ENCODE measurements at regions not wholly inside any gene's neighbourhood (a gene's known extent, or its start where the extent isn't known, plus 50 kb on each side); places are given as distances from the start of the nearest gene placed in this dataset.

DNA sequence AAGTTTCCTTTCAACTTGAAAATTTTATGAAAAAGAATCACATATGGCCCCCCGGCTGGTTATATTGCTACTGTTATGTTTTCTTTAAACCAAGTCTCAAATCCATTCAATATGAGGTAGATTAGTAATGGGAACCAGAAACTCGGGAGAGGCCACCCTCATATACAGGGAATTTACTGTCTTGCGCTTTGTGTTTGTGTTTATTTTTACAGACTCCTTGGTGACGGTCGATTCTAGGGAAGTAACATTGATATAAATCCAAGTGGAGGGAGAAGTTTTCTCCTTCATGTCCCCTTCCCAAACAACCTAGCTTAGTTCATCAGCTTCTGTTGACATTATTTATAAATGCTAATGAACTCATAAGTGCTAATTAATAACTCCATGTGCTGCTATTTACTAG, 163.5 kb upstream of the LMO4 start:
- no peak for DNase-seq (ENCODE audit: low read depth)
- in situ Hi-C loops (cut with HindIII; ENCODE audit: low sequenced_read_pairs): no loop called here
- no peak overlapping the region for H3K4me3 ChIP-seq (ENCODE audit: low read depth, low read length)
- TF ChIP-seq CTCF (IDR thresholded peaks at IDR 0.05; ENCODE audit: low read depth, low read length, missing control alignments): no peak

DNA sequence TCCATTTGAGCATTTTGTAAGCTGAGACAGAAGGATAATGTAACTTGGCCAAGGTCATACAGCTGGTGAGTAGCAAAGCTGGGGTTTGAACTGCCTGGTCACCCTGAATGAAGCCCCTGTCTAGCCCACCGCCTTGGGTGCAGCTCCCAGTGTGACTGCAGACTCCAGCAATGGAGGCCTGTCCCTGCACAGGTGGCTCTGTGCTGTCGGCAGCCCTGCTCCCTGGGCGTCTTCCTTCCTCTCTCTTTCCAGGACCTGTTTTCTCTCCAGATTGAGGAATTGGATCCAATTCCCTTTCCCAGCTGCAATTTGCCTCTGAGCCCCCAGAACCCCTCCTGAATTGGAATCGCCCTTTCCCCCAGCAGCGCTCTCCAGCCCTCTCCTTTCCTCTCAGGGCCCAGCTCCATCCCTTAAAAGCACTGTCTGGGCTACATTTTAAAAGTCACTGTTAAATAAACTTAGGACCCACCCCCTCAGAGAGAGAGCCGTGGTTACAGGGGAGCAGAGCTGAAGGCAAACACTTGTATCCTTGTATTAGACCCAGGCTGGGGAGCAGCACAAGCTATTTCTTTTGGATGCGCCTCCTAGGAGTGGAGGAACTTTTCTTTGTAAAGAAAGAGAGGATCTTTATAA, 161.4 kb upstream of the LMO4 start:
- in situ Hi-C loops (cut with HindIII; ENCODE audit: low sequenced_read_pairs): no loop called here

GRCh38 chr1:87167848-87168525, 160.7 kb upstream of the LMO4 start:
- DNase-seq (ENCODE audit: low read depth): no peak
- H3K4me3 ChIP-seq (ENCODE audit: low read depth, low read length): no peak overlapping the region
- TF ChIP-seq CTCF (IDR thresholded peaks at IDR 0.05; ENCODE audit: low read depth, low read length, missing control alignments): peak; percentile 39
- in situ Hi-C loops (cut with HindIII; ENCODE audit: low sequenced_read_pairs): no loop called here

More for the DNA sequence above, 161.4 kb upstream of the LMO4 start:
- no peak overlapping the region for H3K4me3 ChIP-seq (ENCODE audit: low read depth, low read length)
- DNase-seq (ENCODE audit: low read depth): no peak
- no peak for TF ChIP-seq CTCF (IDR thresholded peaks at IDR 0.05; ENCODE audit: low read depth, low read length, missing control alignments)

DNA sequence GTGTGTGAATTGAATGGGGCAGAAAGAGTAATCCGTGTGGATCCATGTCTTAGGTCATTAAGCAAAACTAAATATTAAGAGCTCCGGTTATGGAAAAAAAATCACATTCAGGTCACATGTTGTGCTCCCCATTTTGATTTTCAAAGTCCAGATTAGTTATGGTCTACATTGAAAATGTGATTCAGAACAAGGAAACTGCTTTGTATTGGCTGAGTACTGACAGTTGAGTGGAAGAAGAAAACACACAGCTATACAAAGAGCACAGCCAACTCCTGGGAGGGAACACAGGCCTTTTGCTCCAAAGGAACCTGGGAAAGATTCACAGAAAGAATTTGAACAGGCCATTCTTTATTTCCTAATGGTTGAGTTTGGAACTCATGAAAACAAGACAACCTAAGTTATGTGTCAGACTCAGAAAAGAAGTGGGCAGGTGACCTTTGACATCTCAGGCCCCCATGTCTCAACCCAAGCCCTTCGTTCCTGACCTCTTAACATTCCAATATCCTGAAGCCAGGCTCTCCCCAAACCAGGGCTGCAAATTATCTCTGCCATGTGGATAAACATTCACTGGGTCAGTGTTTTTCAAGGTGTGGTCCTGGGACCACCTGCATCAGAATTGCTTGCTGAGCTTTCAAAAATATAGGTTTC, 159.3 kb upstream of the LMO4 start:
- in situ Hi-C loops (cut with HindIII; ENCODE audit: low sequenced_read_pairs): no loop called here
- no peak overlapping the region for H3K4me3 ChIP-seq (ENCODE audit: low read depth, low read length)
- no peak for TF ChIP-seq CTCF (IDR thresholded peaks at IDR 0.05; ENCODE audit: low read depth, low read length, missing control alignments)
- DNase-seq (ENCODE audit: low read depth): peak; percentile 60

DNA sequence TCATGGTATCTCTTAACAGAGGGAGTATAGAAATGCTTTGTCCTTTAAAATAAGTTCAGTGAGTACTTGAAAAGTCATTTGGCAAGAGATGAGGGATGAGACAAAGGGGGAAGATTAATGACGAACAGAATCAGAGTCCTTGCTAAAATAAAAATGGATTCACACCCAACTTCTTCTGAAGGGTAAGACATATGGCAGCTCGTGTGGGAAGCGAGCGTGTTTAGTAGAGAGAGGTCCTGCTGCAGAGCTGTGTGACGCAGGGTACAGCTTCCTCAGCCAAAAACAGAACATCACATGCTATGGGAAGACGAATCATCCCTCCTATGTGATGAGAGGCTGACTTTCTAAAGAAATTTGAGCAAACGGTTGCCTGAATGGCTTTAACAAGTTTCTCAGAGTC, 158.5 kb upstream of the LMO4 start:
- no peak overlapping the region for H3K4me3 ChIP-seq (ENCODE audit: low read depth, low read length)
- no peak for DNase-seq (ENCODE audit: low read depth)
- no peak for TF ChIP-seq CTCF (IDR thresholded peaks at IDR 0.05; ENCODE audit: low read depth, low read length, missing control alignments)
- in situ Hi-C loops (cut with HindIII; ENCODE audit: low sequenced_read_pairs): no loop called here

DNA sequence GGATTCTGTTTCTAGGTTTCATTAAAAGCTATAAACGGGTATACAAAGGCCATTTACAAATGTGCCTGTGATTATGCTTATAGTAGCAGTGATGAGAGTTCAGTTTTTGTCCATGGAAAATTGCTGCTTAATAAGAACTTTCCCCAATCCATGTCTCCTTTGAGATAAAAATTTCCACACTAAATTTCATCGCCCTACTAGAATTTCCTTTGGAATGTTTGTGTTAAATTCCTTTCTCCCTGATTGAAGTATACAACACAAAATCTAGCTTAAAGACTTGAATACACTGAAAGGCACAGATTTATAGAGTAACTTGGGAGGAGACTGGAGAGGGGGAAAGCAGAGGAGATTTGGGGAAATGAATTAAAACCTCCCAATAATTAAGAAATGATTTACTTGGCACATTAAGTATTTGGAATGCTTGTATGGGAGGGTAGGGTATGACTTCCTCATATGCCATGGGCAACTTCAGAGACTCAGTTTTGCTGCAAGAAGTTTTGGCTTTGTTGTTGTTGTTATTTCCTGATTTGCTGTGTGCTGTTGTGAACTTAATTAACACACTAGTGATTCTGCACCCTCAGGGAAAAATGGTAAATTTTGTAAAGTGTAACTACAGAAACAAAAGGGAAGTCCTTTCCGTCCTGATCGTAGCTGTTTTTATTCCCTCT, 157.6 kb upstream of the LMO4 start:
- TF ChIP-seq CTCF (IDR thresholded peaks at IDR 0.05; ENCODE audit: low read depth, low read length, missing control alignments): no peak
- H3K4me3 ChIP-seq (ENCODE audit: low read depth, low read length): no peak overlapping the region
- DNase-seq (ENCODE audit: low read depth): no peak
- in situ Hi-C loops (cut with HindIII; ENCODE audit: low sequenced_read_pairs): no loop called here

All from astrocyte of the cerebellum (primary cell).